GM10248 (cell line): ENCODE measurements at regions not wholly inside any gene's neighbourhood (a gene's known extent, or its start where the extent isn't known, plus 50 kb on each side); places are given as distances from the start of the nearest gene placed in this dataset.

Source experiments
- CTCF ChIA-PET: fragments of 300-600 bp; sonication (Branson Sonifier 250); formaldehyde crosslinking; extraction: SDS; loops from one replicate; lab custom pipeline; 2021; ENCODE audit warnings: antibody characterized with exemption; lab: Yijun Ruan, JAX
- POLR2A ChIA-PET: fragments of 350-650 bp; sonication (Branson Sonifier 250); formaldehyde crosslinking; extraction: SDS; loops from one replicate; lab custom pipeline; 2020; ENCODE audit warnings: antibody characterized with exemption; lab: Yijun Ruan, JAX
- DNase-seq: peaks from one replicate; pipeline ENCODE4 v3.0.0; 2012; ENCODE audit errors: extremely low spot score
- CTCF ChIP-seq: IDR thresholded peaks from 2 replicates; pipeline ENCODE4 v1.5.1; 2012; ENCODE audit warnings: mild to moderate bottlenecking, low read depth; ENCODE audit errors: extremely low read depth, missing control alignments, control extremely low read depth

GRCh38 chr7:153590571-153590970, 461.6 kb upstream of the DPP6 start:
- TF ChIP-seq CTCF: no peak
- no peak for DNase-seq
- ChIA-PET POLR2A (no interaction called here), CTCF (no interaction called here)

DNA sequence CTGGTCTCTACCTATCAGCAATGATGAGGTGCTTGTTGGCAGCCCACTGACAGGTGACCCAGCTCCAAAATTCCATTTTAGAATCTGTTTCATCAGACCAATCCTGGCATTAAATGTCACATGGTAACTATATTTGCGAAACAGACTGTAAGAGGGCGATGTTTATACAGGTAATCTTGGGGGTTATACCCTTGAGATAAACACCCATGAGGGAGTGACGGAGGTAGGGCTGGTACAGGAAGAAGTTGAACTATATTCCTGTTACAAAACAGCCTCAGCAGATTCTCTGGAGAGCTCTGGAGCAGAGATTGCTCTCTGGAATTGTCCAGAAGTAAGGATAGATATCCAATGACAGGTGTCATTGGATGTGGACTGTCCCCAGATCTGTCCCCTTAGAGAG, 444.8 kb upstream of the DPP6 start:
- DNase-seq: no peak
- no peak for TF ChIP-seq CTCF
- POLR2A ChIA-PET: no interaction called here
- CTCF ChIA-PET: no interaction called here

DNA sequence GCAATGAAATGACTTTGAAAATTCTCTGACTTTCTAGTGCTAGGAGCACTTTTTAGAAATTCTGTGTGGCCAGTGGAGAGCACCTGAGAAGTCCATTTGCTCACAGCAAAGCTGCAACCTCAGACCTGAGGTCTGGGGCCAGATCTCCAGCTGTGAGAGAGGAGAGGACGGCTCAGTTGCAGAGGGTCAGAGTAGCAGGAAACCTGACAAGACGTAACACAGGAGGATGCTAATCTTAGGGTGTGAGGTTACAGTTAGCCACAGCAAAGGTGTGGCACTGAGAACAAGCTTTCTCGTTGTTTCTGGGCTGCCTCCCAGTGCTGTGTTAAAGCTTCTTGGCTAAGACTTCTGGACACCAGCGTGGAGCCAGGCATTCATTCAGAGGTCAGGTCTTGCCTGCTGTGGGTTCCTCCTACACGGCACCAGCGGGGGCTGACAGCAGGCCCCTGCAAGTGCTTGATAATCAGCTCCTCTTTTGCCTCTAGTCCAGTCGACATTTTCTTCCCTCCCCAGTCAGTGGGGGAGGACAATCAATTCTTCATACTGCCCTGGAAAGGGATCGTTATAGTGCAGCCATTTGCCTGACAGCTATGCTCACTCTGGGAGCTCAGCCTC, 435.4 kb upstream of the DPP6 start:
- CTCF ChIA-PET: no interaction called here
- no peak for DNase-seq
- no peak for TF ChIP-seq CTCF
- POLR2A ChIA-PET: no interaction called here

- DNase-seq: no peak
- TF ChIP-seq CTCF: no peak
- CTCF ChIA-PET: no interaction called here
- POLR2A ChIA-PET: no interaction called here
These were observed 424.9 kb upstream of the DPP6 start for GRCh38 chr7:153627323-153627722.

DNA sequence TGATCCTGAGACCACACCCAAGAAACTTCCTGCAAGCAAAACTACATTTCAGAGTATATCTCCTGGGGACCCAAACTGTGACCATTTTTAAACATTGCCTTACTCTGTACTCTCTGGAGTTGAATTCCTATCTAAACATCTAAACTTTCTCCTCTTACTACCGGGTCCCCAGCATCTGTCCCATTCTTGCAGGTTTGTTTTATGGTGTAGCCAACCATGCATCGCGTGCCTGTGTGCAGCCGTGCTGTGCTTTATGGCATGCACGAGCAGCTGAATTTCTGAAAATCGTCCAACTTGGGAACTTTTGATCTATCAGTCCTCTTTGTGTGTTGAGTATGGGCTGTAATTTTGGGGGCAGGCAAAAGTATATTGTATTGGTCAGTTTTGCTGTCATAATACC, 423.8 kb upstream of the DPP6 start:
- CTCF ChIA-PET: no interaction called here
- no peak for DNase-seq
- POLR2A ChIA-PET: no interaction called here
- no peak for TF ChIP-seq CTCF

GRCh38 chr7:153628825-153629224, 423.4 kb upstream of the DPP6 start:
- ChIA-PET POLR2A (no interaction called here), CTCF (no interaction called here)
- no peak for DNase-seq
- TF ChIP-seq CTCF: no peak
